ENCODE measurements at regions not wholly inside any gene's neighbourhood (a gene's known extent, or its start where the extent isn't known, plus 50 kb on each side); places are given as distances from the start of the nearest gene placed in this dataset.

- Histone ChIP-seq H2AFZ (ENCODE audit: insufficient read depth, low read depth, low read length, poor library complexity, severe bottlenecking) (no peak overlapping the region), H3K79me2 (ENCODE audit: insufficient read depth, low read length) (no peaks in the 10 kb centered on the region), H3K27ac (ENCODE audit: low read depth in 1 of 2, low read length in 2 of 2) (peak overlapping the region; percentile 55 to 78), H3K9ac (ENCODE audit: insufficient read depth, low read length, poor library complexity, severe bottlenecking) (no peak overlapping the region), H3K9me3 (replicated peaks in 1 of 2; ENCODE audit: control insufficient read depth in 1 of 2, insufficient read depth in 1 of 2, low read length in 2 of 2) (no peaks in the 10 kb centered on the region), H4K20me1 (ENCODE audit: insufficient read depth, low read length) (no peaks in the 10 kb centered on the region), H3K4me3 (replicated peaks in 1 of 3; ENCODE audit: low read depth in 2 of 3, low read length in 3 of 3) (peak overlapping the region in 1 of 3 experiments; percentile 15), H3K27me3 (ENCODE audit: control insufficient read depth in 2 of 2, insufficient read depth in 2 of 2, low read length in 2 of 2) (no peaks in the 10 kb centered on the region), H3K4me2 (replicated peaks; ENCODE audit: extremely low read depth, low read length, poor library complexity, severe bottlenecking) (peak overlapping the region; percentile 23), H3K36me3 (replicated peaks in 1 of 2; ENCODE audit: control insufficient read depth in 1 of 2, insufficient read depth in 2 of 2, low read length in 2 of 2) (no peaks in the 10 kb centered on the region), H3K4me1 (ENCODE audit: control insufficient read depth in 1 of 2, insufficient read depth in 2 of 2, low read length in 2 of 2) (peaks cover 29 to 50% of the 10 kb centered on the region in 2 donors)
- intact Hi-C loops (cut with micrococcal nuclease): loop anchor here (5.0 to 10.0 kb wide), 2 partner anchors 72 to 75 kb away; partner anchors contain the start of gene FNDC3A (in 2 of the 2)
- H3K9me3 Mint-ChIP-seq: peaks cover 0 to 12% (median 2%) of the 10 kb centered on the region in 7 donors
- peak overlapping the region; percentile 86 to 95 (median 91) for H3K27ac Mint-ChIP-seq
- no peak for TF ChIP-seq CTCF (IDR thresholded peaks at IDR 0.05)
- no CpG with 5 or more reads among the region's 1 CpG for WGBS (ENCODE audit: insufficient coverage)
- H3K36me3 Mint-ChIP-seq: peaks cover 2 to 4% of the 10 kb centered on the region in 2 donors
- peaks cover 42% of the 10 kb centered on the region for H3K4me1 Mint-ChIP-seq
- DNase-seq: peak; percentile 27 to 82 (median 76)
- H3K27me3 Mint-ChIP-seq (ENCODE audit: low read depth in 3 of 3): peaks cover 0 to 2% (median 0%) of the 10 kb centered on the region in 3 donors
- H3K4me3 Mint-ChIP-seq: no peak overlapping the region
Observed at GRCh38 chr13:48902368-48902767, 73.3 kb upstream of the FNDC3A start.

- Histone ChIP-seq H3K4me1 (ENCODE audit: control insufficient read depth in 1 of 2, insufficient read depth in 2 of 2, low read length in 2 of 2) (peaks cover 29 to 49% of the 10 kb centered on the region in 2 donors), H3K27me3 (ENCODE audit: control insufficient read depth in 2 of 2, insufficient read depth in 2 of 2, low read length in 2 of 2) (no peaks in the 10 kb centered on the region), H2AFZ (ENCODE audit: insufficient read depth, low read depth, low read length, poor library complexity, severe bottlenecking) (no peak overlapping the region), H3K9ac (ENCODE audit: insufficient read depth, low read length, poor library complexity, severe bottlenecking) (no peak overlapping the region), H3K79me2 (ENCODE audit: insufficient read depth, low read length) (no peaks in the 10 kb centered on the region), H3K27ac (ENCODE audit: low read depth in 1 of 2, low read length in 2 of 2) (peak overlapping the region in 1 of 2 donors; percentile 23), H3K4me3 (replicated peaks in 1 of 3; ENCODE audit: low read depth in 2 of 3, low read length in 3 of 3) (no peak overlapping the region), H3K36me3 (replicated peaks in 1 of 2; ENCODE audit: control insufficient read depth in 1 of 2, insufficient read depth in 2 of 2, low read length in 2 of 2) (no peaks in the 10 kb centered on the region), H3K9me3 (replicated peaks in 1 of 2; ENCODE audit: control insufficient read depth in 1 of 2, insufficient read depth in 1 of 2, low read length in 2 of 2) (no peaks in the 10 kb centered on the region), H3K4me2 (replicated peaks; ENCODE audit: extremely low read depth, low read length, poor library complexity, severe bottlenecking) (no peak overlapping the region), H4K20me1 (ENCODE audit: insufficient read depth, low read length) (no peaks in the 10 kb centered on the region)
- WGBS (ENCODE audit: insufficient coverage): 100% methylated on average over 1 of the region's 2 CpGs
- TF ChIP-seq CTCF (IDR thresholded peaks at IDR 0.05): no peak
- Mint-ChIP-seq H3K27me3 (ENCODE audit: low read depth in 3 of 3) (peaks cover 0 to 2% (median 0%) of the 10 kb centered on the region in 3 donors), H3K4me1 (peaks cover 42% of the 10 kb centered on the region), H3K36me3 (no peaks in the 10 kb centered on the region), H3K9me3 (peaks cover 0 to 5% (median 0%) of the 10 kb centered on the region in 7 donors), H3K4me3 (no peak overlapping the region), H3K27ac (no peak overlapping the region)
- intact Hi-C loops (cut with micrococcal nuclease): loop anchor here (5.0 to 10.0 kb wide), 2 partner anchors 70 to 73 kb away; partner anchors contain the start of gene FNDC3A (in 2 of the 2)
- DNase-seq: no peak
Observed at GRCh38 chr13:48904668-48905290, 70.9 kb upstream of the FNDC3A start.
